Fibroblast of the aortic adventitia (primary cell): ENCODE measurements at regions not wholly inside any gene's neighbourhood (a gene's known extent, or its start where the extent isn't known, plus 50 kb on each side); places are given as distances from the start of the nearest gene placed in this dataset.

Experiments
- DNase-seq: peaks from one replicate; pipeline ENCODE4 v3.0.0-alpha.2; 2010; ENCODE audit warnings: low read depth
- H3K4me3 ChIP-seq: 2 replicates; pipeline ENCODE4 v1.5.1; 2011; ENCODE audit warnings: low read depth, mild to moderate bottlenecking, control low read depth, low read length, moderate library complexity
- TF ChIP-seq, protein P1 (sequence below): IDR thresholded peaks from 2 replicates; pipeline ENCODE4 v1.5.1; 2011; ENCODE audit warnings: mild to moderate bottlenecking, low read length, control low read depth, inconsistent platforms; ENCODE audit not compliant: insufficient read depth

GRCh38 chr2:53111004-53111403 lies 656.6 kb upstream of the CHAC2 start:
- no peak for DNase-seq
- TF ChIP-seq, protein P1, sequence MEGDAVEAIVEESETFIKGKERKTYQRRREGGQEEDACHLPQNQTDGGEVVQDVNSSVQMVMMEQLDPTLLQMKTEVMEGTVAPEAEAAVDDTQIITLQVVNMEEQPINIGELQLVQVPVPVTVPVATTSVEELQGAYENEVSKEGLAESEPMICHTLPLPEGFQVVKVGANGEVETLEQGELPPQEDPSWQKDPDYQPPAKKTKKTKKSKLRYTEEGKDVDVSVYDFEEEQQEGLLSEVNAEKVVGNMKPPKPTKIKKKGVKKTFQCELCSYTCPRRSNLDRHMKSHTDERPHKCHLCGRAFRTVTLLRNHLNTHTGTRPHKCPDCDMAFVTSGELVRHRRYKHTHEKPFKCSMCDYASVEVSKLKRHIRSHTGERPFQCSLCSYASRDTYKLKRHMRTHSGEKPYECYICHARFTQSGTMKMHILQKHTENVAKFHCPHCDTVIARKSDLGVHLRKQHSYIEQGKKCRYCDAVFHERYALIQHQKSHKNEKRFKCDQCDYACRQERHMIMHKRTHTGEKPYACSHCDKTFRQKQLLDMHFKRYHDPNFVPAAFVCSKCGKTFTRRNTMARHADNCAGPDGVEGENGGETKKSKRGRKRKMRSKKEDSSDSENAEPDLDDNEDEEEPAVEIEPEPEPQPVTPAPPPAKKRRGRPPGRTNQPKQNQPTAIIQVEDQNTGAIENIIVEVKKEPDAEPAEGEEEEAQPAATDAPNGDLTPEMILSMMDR: no peak
- H3K4me3 ChIP-seq: no peak overlapping the region

DNA sequence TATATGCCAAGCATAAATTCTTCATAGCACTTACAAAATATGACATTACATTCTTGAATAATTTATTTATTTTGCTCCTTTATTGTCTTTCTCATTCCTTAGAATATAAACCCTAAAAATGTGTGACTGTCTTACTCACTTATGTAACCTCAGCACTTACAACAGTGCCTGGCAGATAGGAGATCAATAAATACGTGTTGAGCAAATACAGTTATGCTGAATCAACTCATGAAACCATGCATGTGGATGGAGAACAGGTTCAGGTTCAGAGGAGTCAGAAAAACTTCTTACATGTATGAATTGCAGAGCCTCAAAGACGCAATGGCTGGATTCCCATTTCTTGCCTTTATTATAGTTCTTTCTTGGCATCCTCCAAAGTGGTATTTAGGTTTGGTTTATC lies 659.4 kb upstream of the CHAC2 start:
- no peak for DNase-seq
- no peak overlapping the region for H3K4me3 ChIP-seq
- TF ChIP-seq, protein P1: no peak

DNA sequence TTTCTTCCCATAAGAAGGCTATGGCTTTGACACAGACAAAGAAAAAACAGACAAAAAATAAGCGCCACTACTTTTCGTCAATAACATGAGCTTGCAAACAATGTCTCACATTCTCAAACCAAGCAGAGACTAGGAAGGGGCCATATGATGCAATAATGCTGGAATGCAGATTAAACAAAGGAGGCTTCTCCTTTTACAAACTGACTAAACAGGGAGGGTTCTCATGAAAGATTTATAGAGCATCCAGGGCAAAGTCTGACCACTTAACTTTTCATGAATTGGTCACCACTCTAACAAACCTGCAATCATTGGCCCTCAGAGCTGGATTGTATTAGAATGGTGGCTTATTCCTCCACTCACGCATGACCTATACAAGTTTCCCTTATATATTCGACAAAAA lies 663.3 kb upstream of the CHAC2 start:
- no peak overlapping the region for H3K4me3 ChIP-seq
- peak; percentile 43 for DNase-seq
- TF ChIP-seq, protein P1: no peak

- H3K4me3 ChIP-seq: no peak overlapping the region
- TF ChIP-seq, protein P1: no peak
- peak; percentile 23 for DNase-seq
Measured at GRCh38 chr2:53103679-53104078, 663.9 kb upstream of the CHAC2 start.

DNA sequence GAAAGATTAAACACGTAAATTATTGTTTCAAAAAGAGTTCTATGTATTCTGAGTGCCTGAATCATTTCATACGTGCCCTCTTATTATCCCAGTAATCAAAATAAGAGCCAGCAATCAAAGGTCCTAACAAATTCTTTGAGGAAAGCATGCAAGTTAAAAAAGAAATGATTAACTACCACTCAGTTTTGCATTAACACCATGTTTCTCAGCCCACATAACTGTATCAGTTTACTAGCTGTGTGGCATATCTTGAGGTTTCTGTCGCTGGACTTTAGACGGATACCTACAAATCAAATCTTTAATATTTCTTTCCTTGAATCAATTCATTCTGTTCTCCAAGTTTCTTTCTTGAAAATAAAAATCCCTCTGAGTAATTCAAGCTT lies 668.9 kb upstream of the CHAC2 start:
- H3K4me3 ChIP-seq: no peak overlapping the region
- TF ChIP-seq, protein P1: no peak
- DNase-seq: no peak

DNA sequence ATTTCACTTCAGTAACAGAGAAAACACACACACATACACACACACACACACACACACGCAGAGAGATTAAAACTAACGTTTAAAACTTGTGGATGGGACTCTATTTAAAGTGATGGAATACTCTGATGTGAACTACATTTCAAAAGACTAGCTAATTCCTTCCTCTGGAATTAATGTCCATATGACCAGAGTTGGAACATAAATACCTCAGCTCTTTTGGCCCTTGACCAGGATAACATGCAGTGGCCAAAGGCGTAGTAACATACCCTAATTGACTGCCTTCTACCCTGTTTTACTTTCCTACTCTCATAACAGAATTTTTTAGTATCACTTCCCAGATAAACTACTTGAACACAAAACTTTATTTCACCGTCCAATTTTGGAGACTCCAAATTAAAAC lies 671.3 kb upstream of the CHAC2 start:
- DNase-seq: no peak
- no peak overlapping the region for H3K4me3 ChIP-seq
- TF ChIP-seq, protein P1: no peak

DNA sequence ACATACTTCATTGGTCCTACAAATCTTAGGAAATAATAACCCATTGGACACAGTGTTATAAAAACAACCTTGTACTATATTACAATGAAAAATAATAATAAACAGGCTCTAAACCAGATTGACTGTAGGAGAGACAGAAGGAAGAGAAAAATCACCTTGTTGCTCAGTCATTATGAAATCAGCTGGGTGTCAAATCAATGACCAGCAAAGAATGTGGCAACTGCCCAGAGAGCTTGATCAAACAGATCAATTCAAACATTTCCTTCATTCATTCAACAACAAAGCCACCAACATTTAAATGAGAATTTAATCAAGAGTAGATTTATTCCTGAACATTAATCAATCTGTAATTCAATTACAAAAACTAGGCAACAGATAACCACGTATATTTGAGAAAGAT lies 671.9 kb upstream of the CHAC2 start:
- no peak for DNase-seq
- H3K4me3 ChIP-seq: no peak overlapping the region
- TF ChIP-seq, protein P1: no peak
